ENCODE measurements at regions not wholly inside any gene's neighbourhood (a gene's known extent, or its start where the extent isn't known, plus 50 kb on each side); places are given as distances from the start of the nearest gene placed in this dataset.

- DNase-seq = peak in 3 of 5 experiments; percentile 30 to 65 (median 39)
Observed at GRCh38 chr18:34978953-34979608, 62.1 kb upstream of the MAPRE2 start.

GRCh38 chr18:34981487-34981886 lies 59.7 kb upstream of the MAPRE2 start:
- DNase-seq = no peak

GRCh38 chr18:34985963-34986362 lies 55.2 kb upstream of the MAPRE2 start:
- DNase-seq = no peak

- no peak for DNase-seq
Observed at GRCh38 chr18:34990597-34990996, 50.6 kb upstream of the MAPRE2 start.

- no peak for DNase-seq
Observed at GRCh38 chr18:34991152-34991551, 50.1 kb upstream of the MAPRE2 start.
